GM06990 (cell line): ENCODE measurements at regions not wholly inside any gene's neighbourhood (a gene's known extent, or its start where the extent isn't known, plus 50 kb on each side); places are given as distances from the start of the nearest gene placed in this dataset.
A peak's percentile ranks its signal among the peaks of the same experiment; 100 is the strongest.

Experiments
- DNase-seq: peaks from one replicate; pipeline ENCODE4 v3.0.0-alpha.2; 2011; ENCODE audit not compliant: insufficient read length; ENCODE audit errors: extremely low read depth
- H3K27me3 ChIP-seq: replicated peaks from 2 replicates; pipeline ENCODE4 v1.6.0; 2011; ENCODE audit warnings: low read length; ENCODE audit not compliant: control insufficient read depth, insufficient read depth
- H3K36me3 ChIP-seq: 2 replicates; pipeline ENCODE4 v1.5.1; 2011; ENCODE audit warnings: low read length; ENCODE audit not compliant: control insufficient read depth, insufficient read depth
- H3K4me3 ChIP-seq: replicated peaks from 2 replicates; pipeline ENCODE4 v1.5.1; 2011; ENCODE audit warnings: low read depth, mild to moderate bottlenecking, control low read depth, low read length
- TF ChIP-seq, protein P1 (sequence below): IDR thresholded peaks from 2 replicates; pipeline ENCODE4 v1.5.1; 2011; ENCODE audit warnings: low read length, control low read depth, mild to moderate bottlenecking, inconsistent platforms; ENCODE audit not compliant: insufficient read depth, poor library complexity, severe bottlenecking

DNA sequence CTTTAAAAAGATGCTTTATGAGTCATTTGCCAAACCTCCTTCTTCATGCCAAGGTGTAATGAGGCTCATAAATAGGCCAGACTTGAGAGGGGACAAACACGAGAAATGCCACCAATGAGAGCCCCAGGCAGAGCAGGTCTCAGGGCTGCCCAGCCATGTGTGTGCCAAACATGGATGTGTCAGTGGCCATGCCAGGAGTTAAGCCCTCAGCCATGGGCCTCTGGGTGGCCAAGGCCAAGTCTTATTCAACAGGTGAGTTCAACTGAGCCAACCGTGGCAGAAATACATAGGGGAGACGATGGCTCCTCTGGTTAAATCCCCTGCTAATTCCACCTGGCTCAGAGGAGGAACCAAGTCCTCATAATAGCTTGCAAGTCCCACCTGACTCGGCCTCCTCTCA is 358.8 kb downstream of the PREX1 start:
- TF ChIP-seq, protein P1, sequence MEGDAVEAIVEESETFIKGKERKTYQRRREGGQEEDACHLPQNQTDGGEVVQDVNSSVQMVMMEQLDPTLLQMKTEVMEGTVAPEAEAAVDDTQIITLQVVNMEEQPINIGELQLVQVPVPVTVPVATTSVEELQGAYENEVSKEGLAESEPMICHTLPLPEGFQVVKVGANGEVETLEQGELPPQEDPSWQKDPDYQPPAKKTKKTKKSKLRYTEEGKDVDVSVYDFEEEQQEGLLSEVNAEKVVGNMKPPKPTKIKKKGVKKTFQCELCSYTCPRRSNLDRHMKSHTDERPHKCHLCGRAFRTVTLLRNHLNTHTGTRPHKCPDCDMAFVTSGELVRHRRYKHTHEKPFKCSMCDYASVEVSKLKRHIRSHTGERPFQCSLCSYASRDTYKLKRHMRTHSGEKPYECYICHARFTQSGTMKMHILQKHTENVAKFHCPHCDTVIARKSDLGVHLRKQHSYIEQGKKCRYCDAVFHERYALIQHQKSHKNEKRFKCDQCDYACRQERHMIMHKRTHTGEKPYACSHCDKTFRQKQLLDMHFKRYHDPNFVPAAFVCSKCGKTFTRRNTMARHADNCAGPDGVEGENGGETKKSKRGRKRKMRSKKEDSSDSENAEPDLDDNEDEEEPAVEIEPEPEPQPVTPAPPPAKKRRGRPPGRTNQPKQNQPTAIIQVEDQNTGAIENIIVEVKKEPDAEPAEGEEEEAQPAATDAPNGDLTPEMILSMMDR, result no peak
- Histone ChIP-seq H3K4me3 (no peak overlapping the region), H3K27me3 (no peaks in the 10 kb centered on the region), H3K36me3 (no peaks in the 10 kb centered on the region)
- DNase-seq, result no peak

DNA sequence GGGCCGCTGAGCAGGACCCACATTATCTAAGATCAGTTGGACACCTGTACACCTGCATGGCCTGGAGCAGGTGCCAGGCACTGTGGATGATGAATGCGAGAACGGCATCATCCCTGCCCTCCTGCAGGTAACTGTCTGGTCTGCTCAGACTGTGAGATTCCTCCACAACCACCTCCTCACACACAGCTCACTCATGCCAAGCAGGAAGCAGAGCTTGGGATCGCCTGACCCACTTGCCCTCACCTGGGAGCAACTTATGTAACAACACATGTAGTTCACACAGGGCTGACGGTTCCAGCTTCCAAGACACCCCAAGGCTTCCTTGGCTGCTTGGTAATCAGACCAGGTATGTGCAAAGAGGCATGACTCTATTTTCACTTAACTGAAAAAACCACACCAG is 359.2 kb downstream of the PREX1 start:
- no peaks in the 10 kb centered on the region for H3K36me3 ChIP-seq
- TF ChIP-seq, protein P1, result no peak
- no peak overlapping the region for H3K4me3 ChIP-seq
- DNase-seq, result no peak
- no peaks in the 10 kb centered on the region for H3K27me3 ChIP-seq

DNA sequence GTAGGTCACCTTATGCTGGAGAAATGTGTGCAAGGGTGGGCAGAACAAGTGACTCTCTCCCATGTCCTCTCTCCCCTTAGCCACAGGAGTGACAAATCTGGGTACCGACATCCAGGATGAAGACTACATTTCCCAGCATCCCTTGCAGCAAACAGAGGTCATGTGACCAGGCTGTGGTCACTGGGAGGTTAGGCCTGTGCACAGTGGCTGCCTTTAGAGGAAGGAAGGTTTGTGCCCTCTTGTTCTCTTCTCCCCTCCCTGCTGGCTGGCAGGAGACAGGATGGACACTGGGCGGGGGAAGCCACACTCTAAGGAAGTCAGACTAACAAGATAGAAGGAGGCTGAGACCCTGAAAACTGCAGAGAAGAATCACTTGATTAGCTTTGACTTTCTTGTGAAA is 360.2 kb downstream of the PREX1 start:
- H3K4me3 ChIP-seq, result no peak overlapping the region
- H3K27me3 ChIP-seq, result no peaks in the 10 kb centered on the region
- TF ChIP-seq, protein P1, result no peak
- DNase-seq, result peak; percentile 35
- no peaks in the 10 kb centered on the region for H3K36me3 ChIP-seq

DNA sequence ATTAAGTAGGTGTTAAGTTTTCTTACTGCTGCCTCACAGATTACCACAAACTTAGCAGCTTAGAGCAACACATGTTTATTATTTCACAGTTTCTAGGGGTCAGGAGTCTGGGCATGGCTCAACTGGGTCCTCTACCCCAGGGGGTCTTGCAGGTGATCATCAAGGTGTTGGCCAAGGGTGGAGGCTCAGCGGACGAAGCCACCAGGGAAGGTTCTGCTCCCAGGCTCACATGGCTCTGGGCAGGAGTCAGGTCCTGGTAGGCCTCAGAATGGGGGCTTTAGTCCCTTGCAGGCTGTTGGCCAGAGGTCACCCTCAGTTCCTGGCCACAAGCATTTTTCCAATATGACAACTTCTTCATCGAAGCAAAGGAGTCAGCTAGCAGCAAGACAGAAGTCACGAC is 362.5 kb downstream of the PREX1 start:
- no peak overlapping the region for H3K4me3 ChIP-seq
- H3K36me3 ChIP-seq, result no peaks in the 10 kb centered on the region
- DNase-seq, result no peak
- H3K27me3 ChIP-seq, result no peaks in the 10 kb centered on the region
- TF ChIP-seq, protein P1, result no peak

DNA sequence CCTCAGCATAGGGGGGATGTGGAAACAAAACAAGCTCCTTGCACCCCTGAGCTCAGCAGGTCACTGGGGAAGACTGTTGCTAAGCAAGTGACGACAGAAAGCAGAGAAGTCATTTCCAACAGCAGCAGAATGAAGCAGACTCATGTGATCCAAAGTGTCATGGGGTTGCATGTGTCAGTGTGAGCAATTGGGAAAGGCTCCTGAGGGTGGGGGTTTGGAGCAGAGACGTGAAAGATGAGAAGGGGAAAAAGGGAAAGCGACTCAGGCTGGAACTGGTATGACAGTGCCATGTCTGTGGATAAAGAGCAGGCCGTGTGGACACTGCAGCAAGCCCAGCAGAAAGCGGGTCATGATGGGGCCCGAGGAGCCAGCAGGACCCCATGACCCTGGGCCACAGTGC is 363.9 kb downstream of the PREX1 start:
- TF ChIP-seq, protein P1, result no peak
- no peaks in the 10 kb centered on the region for H3K27me3 ChIP-seq
- H3K4me3 ChIP-seq, result no peak overlapping the region
- no peak for DNase-seq
- no peaks in the 10 kb centered on the region for H3K36me3 ChIP-seq

DNA sequence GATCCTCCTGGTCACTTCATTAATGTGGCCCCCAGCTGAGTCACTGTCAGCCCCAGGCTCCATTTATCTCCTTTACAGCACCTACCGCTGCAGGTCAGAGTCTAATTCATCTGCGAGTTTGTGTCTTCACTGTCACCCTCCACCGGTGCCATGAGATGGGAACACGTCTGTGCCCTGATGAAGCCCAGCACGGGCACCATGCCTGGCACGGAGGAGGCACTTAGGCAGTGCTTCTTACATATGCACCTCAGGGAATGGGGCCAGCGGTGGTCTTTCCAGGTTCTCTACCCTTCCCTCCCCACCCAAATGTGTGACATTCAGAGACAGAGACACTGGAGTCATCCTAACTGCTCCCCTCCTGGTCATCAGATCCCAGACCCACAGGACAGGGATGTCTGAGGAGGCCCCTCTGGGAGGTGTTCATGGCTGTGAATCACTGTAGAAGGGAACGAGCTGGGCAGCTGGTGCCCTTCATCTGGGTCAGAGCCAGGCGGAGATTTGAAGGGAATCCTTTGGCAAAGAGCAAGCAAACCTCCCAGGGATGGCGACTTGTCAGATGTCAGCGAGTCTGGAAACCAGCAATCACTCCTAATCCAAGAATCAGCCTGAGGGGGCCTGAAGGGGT is 364.6 kb downstream of the PREX1 start:
- no peak for DNase-seq

More for the DNA sequence above, 364.6 kb downstream of the PREX1 start:
- TF ChIP-seq, protein P1, result no peak
- Histone ChIP-seq H3K27me3 (no peaks in the 10 kb centered on the region), H3K4me3 (no peak overlapping the region), H3K36me3 (no peaks in the 10 kb centered on the region)
